Activated naive CD4-positive, alpha-beta T cell (primary cell): ENCODE measurements at regions not wholly inside any gene's neighbourhood (a gene's known extent, or its start where the extent isn't known, plus 50 kb on each side); places are given as distances from the start of the nearest gene placed in this dataset.
"Not testable (repeated sequence)": the region's sequence is repeated elsewhere in the genome, so short reads cannot be mapped to it uniquely, and the experiment has no call there.

Source experiments
- DNase-seq, 4 experiments: peaks; one replicate each; lab custom pipeline; 2025; lab: John Stamatoyannopoulos, UW

GRCh38 chr14:49367696-49368095, 218.5 kb downstream of the RPS29 start:
- no peak for DNase-seq

GRCh38 chr14:49366416-49366815, 219.8 kb downstream of the RPS29 start:
- DNase-seq, result no peak

GRCh38 chr14:49364752-49365117, 221.4 kb downstream of the RPS29 start:
- no peak for DNase-seq

GRCh38 chr14:49363821-49364751, 222.1 kb downstream of the RPS29 start:
- DNase-seq, result no peak

GRCh38 chr14:49362916-49363315, 223.3 kb downstream of the RPS29 start:
- no peak for DNase-seq

- DNase-seq, result no peak
Observed at GRCh38 chr14:49339130-49339529, 247.1 kb downstream of the RPS29 start.

- DNase-seq, result no peak
Observed at GRCh38 chr14:49319810-49320209, 266.4 kb downstream of the RPS29 start.

- no peak for DNase-seq
Observed at GRCh38 chr14:49315570-49315969, 270.6 kb downstream of the RPS29 start.

- DNase-seq, result no peak
Observed at GRCh38 chr14:49314737-49315136, 271.4 kb downstream of the RPS29 start.

- no peak for DNase-seq
Observed at GRCh38 chr14:49313108-49313507, 273.1 kb downstream of the RPS29 start.

- no peak for DNase-seq
Observed at GRCh38 chr14:49310298-49310697, 275.9 kb downstream of the RPS29 start.

GRCh38 chr14:49306152-49306751, 279.9 kb downstream of the RPS29 start:
- DNase-seq, result no peak

GRCh38 chr14:49303946-49304516, 282.1 kb downstream of the RPS29 start:
- DNase-seq, result no peak

- no peak for DNase-seq
Observed at GRCh38 chr14:49297102-49297501, 289.1 kb downstream of the RPS29 start.

- DNase-seq, result no peak
Observed at GRCh38 chr14:49294621-49295148, 291.5 kb downstream of the RPS29 start.

GRCh38 chr14:49287004-49287403, 299.2 kb downstream of the RPS29 start:
- no peak for DNase-seq

GRCh38 chr14:49286257-49286983, 299.8 kb downstream of the RPS29 start:
- DNase-seq, result no peak

GRCh38 chr14:49280566-49280965, 305.6 kb downstream of the RPS29 start:
- no peak for DNase-seq

- no peak for DNase-seq
Observed at GRCh38 chr14:49250517-49250916, 335.7 kb downstream of the RPS29 start.

- DNase-seq, result no peak
Observed at GRCh38 chr14:49250109-49250508, 336.1 kb downstream of the RPS29 start.

GRCh38 chr14:49249022-49249421, 337.2 kb downstream of the RPS29 start:
- DNase-seq, result no peak

- DNase-seq, result not testable (repeated sequence)
Observed at GRCh38 chr14:49243777-49244176, 342.4 kb downstream of the RPS29 start.
